ENCODE measurements at regions not wholly inside any gene's neighbourhood (a gene's known extent, or its start where the extent isn't known, plus 50 kb on each side); places are given as distances from the start of the nearest gene placed in this dataset.

DNA sequence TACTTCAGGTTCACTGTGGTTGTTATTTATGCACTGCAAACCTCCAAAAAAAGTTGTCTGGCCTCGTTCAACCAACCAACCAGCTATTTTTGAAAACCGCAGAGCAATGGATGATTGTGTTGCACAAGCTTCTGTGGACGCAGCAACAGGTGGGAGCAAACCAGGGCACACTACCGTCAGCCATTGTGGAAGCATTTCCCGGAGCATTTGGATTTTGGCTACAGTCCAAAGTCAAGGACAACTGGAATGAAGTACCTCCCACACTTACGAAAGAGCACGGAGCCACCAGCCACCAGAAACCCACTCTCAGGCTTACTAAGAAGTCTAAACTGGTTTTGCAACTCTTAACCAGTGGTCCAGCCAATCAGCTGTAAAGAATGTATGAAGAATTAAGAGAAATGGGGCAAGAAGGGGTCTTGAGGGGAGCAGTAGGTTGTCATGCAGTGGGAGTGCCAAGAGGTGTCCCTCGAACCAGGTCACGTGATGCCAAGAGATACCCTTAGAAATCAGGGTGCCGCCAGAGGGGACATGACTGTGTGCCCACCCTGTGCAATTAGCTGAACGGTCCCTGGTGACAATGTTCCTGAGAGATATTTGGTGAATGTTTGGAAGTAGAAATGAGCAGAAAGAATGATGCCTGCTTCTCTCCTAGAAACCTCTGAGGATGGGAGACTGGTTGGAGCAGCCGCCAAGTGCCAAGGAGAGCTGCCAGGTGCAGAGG, 68.9 kb upstream of the PCSK6 start:
- TF ChIP-seq, protein P1, sequence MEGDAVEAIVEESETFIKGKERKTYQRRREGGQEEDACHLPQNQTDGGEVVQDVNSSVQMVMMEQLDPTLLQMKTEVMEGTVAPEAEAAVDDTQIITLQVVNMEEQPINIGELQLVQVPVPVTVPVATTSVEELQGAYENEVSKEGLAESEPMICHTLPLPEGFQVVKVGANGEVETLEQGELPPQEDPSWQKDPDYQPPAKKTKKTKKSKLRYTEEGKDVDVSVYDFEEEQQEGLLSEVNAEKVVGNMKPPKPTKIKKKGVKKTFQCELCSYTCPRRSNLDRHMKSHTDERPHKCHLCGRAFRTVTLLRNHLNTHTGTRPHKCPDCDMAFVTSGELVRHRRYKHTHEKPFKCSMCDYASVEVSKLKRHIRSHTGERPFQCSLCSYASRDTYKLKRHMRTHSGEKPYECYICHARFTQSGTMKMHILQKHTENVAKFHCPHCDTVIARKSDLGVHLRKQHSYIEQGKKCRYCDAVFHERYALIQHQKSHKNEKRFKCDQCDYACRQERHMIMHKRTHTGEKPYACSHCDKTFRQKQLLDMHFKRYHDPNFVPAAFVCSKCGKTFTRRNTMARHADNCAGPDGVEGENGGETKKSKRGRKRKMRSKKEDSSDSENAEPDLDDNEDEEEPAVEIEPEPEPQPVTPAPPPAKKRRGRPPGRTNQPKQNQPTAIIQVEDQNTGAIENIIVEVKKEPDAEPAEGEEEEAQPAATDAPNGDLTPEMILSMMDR (conservative IDR thresholded peaks at IDR 0.05; ENCODE audit: low read depth, low read length), result no peak
- no peak for TF ChIP-seq EZH2 (IDR thresholded peaks at IDR 0.05; ENCODE audit: borderline replicate concordance, low read depth, low read length, poor library complexity, severe bottlenecking)
